GM18517 (cell line): ENCODE measurements at regions not wholly inside any gene's neighbourhood (a gene's known extent, or its start where the extent isn't known, plus 50 kb on each side); places are given as distances from the start of the nearest gene placed in this dataset.

Source experiments
- ATAC-seq: cut with Tn5 transposase; IDR thresholded peaks from one replicate; pipeline ENCODE4 v1.9.1; 2021; ENCODE audit warnings: mild to moderate bottlenecking, moderate library complexity; ENCODE audit not compliant: unreplicated experiment

GRCh38 chr2:221205103-221205673 lies 366.9 kb downstream of the EPHA4 start:
- no peak for ATAC-seq

DNA sequence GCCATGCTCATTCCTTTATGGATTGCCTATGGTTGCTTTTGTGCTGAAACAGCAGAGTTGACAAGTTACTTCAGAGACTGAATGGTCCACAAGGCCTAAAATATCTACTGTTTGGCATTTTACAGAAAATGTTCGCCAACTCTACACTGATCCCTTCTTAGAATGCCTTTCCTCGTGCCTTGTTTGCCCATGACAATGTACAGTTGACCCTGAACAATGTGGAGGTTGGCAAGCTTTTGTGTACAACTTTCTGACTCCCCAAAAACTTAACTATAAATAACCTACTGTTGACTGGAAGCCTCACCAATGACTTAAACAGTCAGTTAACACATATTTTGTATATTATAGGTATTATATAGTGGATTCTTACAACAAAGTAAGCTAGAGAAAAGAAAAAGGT lies 361.4 kb downstream of the EPHA4 start:
- ATAC-seq = no peak

GRCh38 chr2:221211653-221212052 lies 360.5 kb downstream of the EPHA4 start:
- ATAC-seq = no peak

GRCh38 chr2:221212105-221212504 lies 360.0 kb downstream of the EPHA4 start:
- ATAC-seq = no peak

DNA sequence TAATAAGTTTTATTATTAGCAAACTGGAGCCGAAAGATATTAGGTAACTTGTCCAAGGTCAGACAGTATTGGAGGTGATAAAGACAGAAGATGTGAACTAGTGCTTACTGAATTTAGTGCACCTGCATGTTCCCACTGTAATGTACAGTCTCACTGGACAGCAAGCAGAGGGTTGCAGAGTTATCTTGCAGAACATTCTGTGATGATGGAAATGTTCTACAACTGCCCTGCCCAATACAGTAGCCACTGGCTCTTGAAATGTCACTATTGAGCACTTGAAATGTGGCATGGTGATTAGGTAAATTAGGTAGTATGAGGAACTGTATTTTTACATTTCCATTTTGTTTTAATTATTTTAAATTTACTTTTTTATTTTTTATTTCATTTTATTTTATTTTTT lies 356.6 kb downstream of the EPHA4 start:
- ATAC-seq = no peak

DNA sequence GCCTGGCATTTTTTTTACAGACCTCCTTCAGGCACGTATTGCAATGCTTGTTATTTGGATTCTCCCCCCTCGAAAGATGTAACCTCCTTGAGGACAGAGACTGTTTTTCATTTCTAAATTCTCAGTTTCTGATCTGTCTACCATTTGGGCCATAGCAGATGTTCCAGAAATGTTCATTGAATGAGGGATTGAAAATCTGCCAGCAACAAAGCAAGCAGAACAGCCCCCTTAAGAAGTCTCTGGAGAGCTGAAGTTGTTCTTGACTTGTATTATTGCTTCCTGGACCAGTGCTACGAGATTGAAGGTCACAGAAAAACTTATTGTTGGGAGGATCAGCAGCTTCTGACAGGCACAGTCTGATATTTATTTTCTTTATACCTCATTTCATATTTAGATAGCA lies 355.5 kb downstream of the EPHA4 start:
- ATAC-seq = no peak

GRCh38 chr2:221225752-221226151 lies 346.4 kb downstream of the EPHA4 start:
- ATAC-seq = no peak

- ATAC-seq = no peak
These were observed 343.8 kb downstream of the EPHA4 start for GRCh38 chr2:221228214-221228769.

GRCh38 chr2:221229099-221229498 lies 343.0 kb downstream of the EPHA4 start:
- no peak for ATAC-seq

DNA sequence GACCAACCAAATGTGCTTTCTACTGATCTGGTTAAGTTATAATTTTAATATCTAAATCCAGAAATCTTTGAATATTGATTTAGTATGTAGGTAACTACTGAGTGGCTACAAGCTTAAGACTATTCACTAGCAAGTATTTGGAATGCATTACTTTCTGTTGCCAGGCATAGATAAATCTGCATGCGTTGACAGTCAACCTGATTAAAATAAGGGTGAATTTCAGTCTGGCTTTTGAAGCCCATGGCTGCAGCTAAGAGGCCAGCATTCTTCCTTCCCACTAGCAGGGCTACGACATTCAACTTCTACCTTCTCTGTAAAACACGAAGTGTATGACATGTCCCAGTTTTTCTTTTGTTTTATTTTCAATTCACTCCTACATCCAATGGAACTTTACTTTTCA lies 340.6 kb downstream of the EPHA4 start:
- no peak for ATAC-seq

DNA sequence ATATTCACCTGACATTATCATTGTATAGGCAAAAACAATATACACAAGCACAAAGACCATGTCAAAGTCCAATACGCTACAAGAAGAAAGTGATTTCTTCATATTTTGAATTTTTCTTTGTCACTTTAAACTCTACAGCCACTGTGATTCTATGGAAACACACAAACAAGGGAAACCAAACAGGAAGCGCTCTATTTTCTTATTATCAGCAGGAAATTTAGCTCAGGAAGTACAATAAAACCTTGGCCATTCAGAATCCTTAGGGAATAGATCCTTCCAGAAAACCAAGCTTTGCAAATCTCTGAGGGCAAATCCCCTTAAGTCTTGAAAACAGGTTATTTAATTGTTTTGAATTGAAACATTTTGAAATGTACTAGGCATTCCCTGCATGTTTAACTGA lies 336.2 kb downstream of the EPHA4 start:
- ATAC-seq = no peak

DNA sequence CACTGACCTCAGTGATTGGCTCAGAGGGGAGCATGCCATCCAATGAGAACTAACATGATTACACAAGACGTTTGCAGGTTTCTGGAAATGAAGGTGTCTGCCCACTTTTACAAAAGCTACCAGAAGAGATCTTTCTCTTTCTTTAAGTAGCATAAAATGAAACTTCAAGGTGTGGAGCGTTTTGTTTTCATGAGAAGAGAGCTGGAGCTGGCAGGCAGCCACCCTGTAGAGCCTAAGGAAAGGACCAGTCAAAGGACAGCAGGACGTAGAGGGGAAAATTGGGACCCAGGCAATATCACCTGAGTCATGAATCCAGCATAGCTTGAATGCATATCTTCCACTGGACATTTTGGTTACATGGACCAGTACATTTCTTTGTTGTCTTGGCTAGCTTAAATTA lies 331.0 kb downstream of the EPHA4 start:
- no peak for ATAC-seq

GRCh38 chr2:221243771-221244170 lies 328.3 kb downstream of the EPHA4 start:
- no peak for ATAC-seq

DNA sequence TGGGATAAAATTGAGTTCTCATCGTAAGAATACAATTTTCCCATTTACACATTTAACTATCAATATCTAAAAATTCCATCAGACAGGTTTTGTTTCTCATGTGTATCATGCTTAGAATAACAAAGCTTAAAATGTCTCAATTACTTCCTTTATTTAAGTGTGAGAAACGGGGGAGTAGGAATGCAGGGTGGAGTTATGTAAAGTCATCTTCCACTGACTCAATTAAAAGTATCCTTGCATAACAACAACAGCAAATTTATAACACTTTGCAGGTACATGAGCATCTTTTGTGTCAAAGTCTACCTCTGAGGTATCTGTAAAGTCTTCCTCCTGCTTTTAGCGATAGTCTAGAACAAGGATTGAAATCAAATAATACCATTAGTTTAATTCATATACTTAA lies 327.1 kb downstream of the EPHA4 start:
- no peak for ATAC-seq

- no peak for ATAC-seq
These were observed 326.3 kb downstream of the EPHA4 start for GRCh38 chr2:221245772-221246171.

DNA sequence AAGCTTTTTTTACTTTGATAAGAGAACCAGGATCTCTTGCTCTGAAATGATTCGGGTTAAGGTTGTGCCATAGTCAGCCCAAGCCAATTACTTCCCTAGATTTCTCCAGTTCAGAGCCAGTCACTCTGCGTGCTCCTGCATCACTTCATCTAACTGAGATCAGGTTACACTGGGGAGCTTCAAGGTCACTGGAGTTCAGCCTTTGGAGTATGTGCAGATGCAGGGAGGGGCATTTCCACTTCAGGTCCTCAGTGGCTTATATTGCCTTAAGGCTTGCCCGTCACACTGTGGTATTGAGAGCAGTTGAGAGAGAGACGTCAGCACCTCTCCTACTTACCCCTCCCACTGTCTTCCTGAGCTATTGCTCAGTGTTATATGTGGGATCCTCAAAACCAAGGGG lies 317.8 kb downstream of the EPHA4 start:
- no peak for ATAC-seq

DNA sequence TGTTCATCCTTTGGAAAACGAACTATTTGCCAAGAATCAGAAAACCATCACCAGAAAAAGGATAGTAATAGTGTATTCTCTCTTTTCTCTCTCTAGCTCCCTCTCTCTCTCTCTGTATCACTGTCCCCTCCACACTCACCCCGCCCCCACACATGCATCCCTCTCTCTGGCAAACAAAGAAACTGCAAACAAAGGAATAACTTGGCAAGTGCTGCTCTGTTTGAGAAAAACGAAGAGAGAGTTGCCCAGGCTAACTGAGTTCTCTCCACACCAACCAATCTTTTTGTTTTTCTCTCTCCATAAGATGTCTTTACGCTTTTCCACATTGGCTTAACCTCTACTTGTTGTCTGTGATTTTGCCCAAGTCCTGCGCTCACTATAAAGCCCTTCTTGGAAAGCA lies 316.2 kb downstream of the EPHA4 start:
- no peak for ATAC-seq

GRCh38 chr2:221258464-221258863 lies 313.6 kb downstream of the EPHA4 start:
- no peak for ATAC-seq

- ATAC-seq = no peak
These were observed 309.5 kb downstream of the EPHA4 start for GRCh38 chr2:221262651-221263050.

- ATAC-seq = no peak
These were observed 308.5 kb downstream of the EPHA4 start for GRCh38 chr2:221263573-221263972.

- no peak for ATAC-seq
These were observed 307.8 kb downstream of the EPHA4 start for GRCh38 chr2:221264318-221264717.

GRCh38 chr2:221267773-221268425 lies 304.2 kb downstream of the EPHA4 start:
- no peak for ATAC-seq

DNA sequence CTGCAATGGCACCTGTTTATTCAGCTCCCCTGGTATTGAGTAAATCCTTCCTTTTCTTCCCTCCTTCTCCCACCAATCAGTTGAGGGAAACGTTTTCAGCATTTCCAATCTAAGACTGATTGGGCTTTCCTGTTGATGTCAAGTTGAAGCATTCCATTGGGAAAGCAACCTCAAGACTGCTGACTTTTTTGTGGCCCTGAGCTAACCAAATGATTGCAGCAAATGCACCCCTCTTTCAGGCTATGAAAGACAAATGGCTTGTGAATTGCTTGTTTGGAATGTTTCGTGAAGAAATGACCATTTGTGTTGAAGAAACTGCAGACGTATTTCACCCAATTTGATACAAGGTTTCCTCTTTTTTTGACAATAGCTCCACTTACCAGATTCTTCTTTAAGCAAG lies 303.5 kb downstream of the EPHA4 start:
- no peak for ATAC-seq
